Neuron (in vitro differentiated cells): ENCODE measurements at regions not wholly inside any gene's neighbourhood (a gene's known extent, or its start where the extent isn't known, plus 50 kb on each side); places are given as distances from the start of the nearest gene placed in this dataset.

Experiments used
- H2AFZ ChIP-seq: one replicate; pipeline ENCODE4 v1.6.1; 2013; ENCODE audit warnings: low read depth, mild to moderate bottlenecking, inconsistent platforms, low read length, moderate library complexity
- H3K27me3 ChIP-seq: one replicate; pipeline ENCODE4 v1.6.1; 2013; ENCODE audit warnings: low read length; ENCODE audit not compliant: insufficient read depth
- H3K36me3 ChIP-seq: one replicate; pipeline ENCODE4 v1.6.1; 2013; ENCODE audit warnings: low read length; ENCODE audit not compliant: insufficient read depth
- H3K4me1 ChIP-seq: one replicate; pipeline ENCODE4 v1.6.1; 2013; ENCODE audit warnings: low read length; ENCODE audit not compliant: insufficient read depth
- H3K4me3 ChIP-seq: 2 replicates; pipeline ENCODE4 v1.5.1; 2013; ENCODE audit warnings: mild to moderate bottlenecking, low read length, moderate library complexity
- H3K9me3 ChIP-seq: one replicate; pipeline ENCODE4 v1.6.1; 2013; ENCODE audit warnings: low read length

GRCh38 chr2:195382186-195382585 lies 274.8 kb upstream of the SLC39A10 start:
- no peaks in the 10 kb centered on the region for H3K36me3 ChIP-seq

GRCh38 chr2:195370167-195370943 lies 286.7 kb upstream of the SLC39A10 start:
- H2AFZ ChIP-seq = no peak overlapping the region
- H3K9me3 ChIP-seq = no peaks in the 10 kb centered on the region
- no peaks in the 10 kb centered on the region for H3K36me3 ChIP-seq
- H3K4me1 ChIP-seq = no peaks in the 10 kb centered on the region
- no peaks in the 10 kb centered on the region for H3K27me3 ChIP-seq
- H3K4me3 ChIP-seq = no peak overlapping the region

More at GRCh38 chr2:195382186-195382585, 274.8 kb upstream of the SLC39A10 start:
- no peaks in the 10 kb centered on the region for H3K9me3 ChIP-seq
- H2AFZ ChIP-seq = no peak overlapping the region
- H3K4me1 ChIP-seq = no peaks in the 10 kb centered on the region
- H3K4me3 ChIP-seq = no peak overlapping the region
- H3K27me3 ChIP-seq = no peaks in the 10 kb centered on the region

- H3K36me3 ChIP-seq = no peaks in the 10 kb centered on the region
- H3K27me3 ChIP-seq = no peaks in the 10 kb centered on the region
- H3K9me3 ChIP-seq = no peaks in the 10 kb centered on the region
- H3K4me1 ChIP-seq = no peaks in the 10 kb centered on the region
- H2AFZ ChIP-seq = no peak overlapping the region
- no peak overlapping the region for H3K4me3 ChIP-seq
Measured at GRCh38 chr2:195369218-195369587, 287.8 kb upstream of the SLC39A10 start.

GRCh38 chr2:195368249-195369217 lies 288.5 kb upstream of the SLC39A10 start:
- no peak overlapping the region for H2AFZ ChIP-seq
- H3K27me3 ChIP-seq = no peaks in the 10 kb centered on the region
- no peaks in the 10 kb centered on the region for H3K36me3 ChIP-seq
- no peaks in the 10 kb centered on the region for H3K9me3 ChIP-seq
- H3K4me3 ChIP-seq = no peak overlapping the region
- no peaks in the 10 kb centered on the region for H3K4me1 ChIP-seq

GRCh38 chr2:195367809-195368208 lies 289.2 kb upstream of the SLC39A10 start:
- no peaks in the 10 kb centered on the region for H3K4me1 ChIP-seq
- H3K27me3 ChIP-seq = no peaks in the 10 kb centered on the region
- H3K36me3 ChIP-seq = no peaks in the 10 kb centered on the region
- no peak overlapping the region for H2AFZ ChIP-seq
- H3K4me3 ChIP-seq = no peak overlapping the region
- no peaks in the 10 kb centered on the region for H3K9me3 ChIP-seq

GRCh38 chr2:195364015-195364965 lies 292.7 kb upstream of the SLC39A10 start:
- Histone ChIP-seq H2AFZ (no peak overlapping the region), H3K27me3 (no peaks in the 10 kb centered on the region), H3K36me3 (no peaks in the 10 kb centered on the region), H3K4me1 (no peaks in the 10 kb centered on the region), H3K9me3 (no peaks in the 10 kb centered on the region), H3K4me3 (no peak overlapping the region)

GRCh38 chr2:195363496-195363895 lies 293.5 kb upstream of the SLC39A10 start:
- H3K36me3 ChIP-seq = no peaks in the 10 kb centered on the region
- H3K4me1 ChIP-seq = no peaks in the 10 kb centered on the region
- H3K4me3 ChIP-seq = no peak overlapping the region
- no peaks in the 10 kb centered on the region for H3K9me3 ChIP-seq
- H2AFZ ChIP-seq = no peak overlapping the region
- no peaks in the 10 kb centered on the region for H3K27me3 ChIP-seq

- no peaks in the 10 kb centered on the region for H3K36me3 ChIP-seq
- no peaks in the 10 kb centered on the region for H3K4me1 ChIP-seq
- H2AFZ ChIP-seq = no peak overlapping the region
- H3K9me3 ChIP-seq = no peaks in the 10 kb centered on the region
- H3K27me3 ChIP-seq = no peaks in the 10 kb centered on the region
- no peak overlapping the region for H3K4me3 ChIP-seq
Measured at GRCh38 chr2:195360242-195360641, 296.8 kb upstream of the SLC39A10 start.

- H3K4me3 ChIP-seq = no peak overlapping the region
- no peaks in the 10 kb centered on the region for H3K27me3 ChIP-seq
- H3K4me1 ChIP-seq = no peaks in the 10 kb centered on the region
- no peaks in the 10 kb centered on the region for H3K9me3 ChIP-seq
- H3K36me3 ChIP-seq = no peaks in the 10 kb centered on the region
- H2AFZ ChIP-seq = no peak overlapping the region
Measured at GRCh38 chr2:195359043-195359735, 297.8 kb upstream of the SLC39A10 start.

GRCh38 chr2:195356920-195357440 lies 300.0 kb upstream of the SLC39A10 start:
- Histone ChIP-seq H2AFZ (no peak overlapping the region), H3K9me3 (no peaks in the 10 kb centered on the region), H3K4me3 (no peak overlapping the region), H3K36me3 (no peaks in the 10 kb centered on the region), H3K4me1 (no peaks in the 10 kb centered on the region), H3K27me3 (no peaks in the 10 kb centered on the region)

- no peaks in the 10 kb centered on the region for H3K27me3 ChIP-seq
- no peak overlapping the region for H2AFZ ChIP-seq
- no peaks in the 10 kb centered on the region for H3K9me3 ChIP-seq
- H3K4me1 ChIP-seq = no peaks in the 10 kb centered on the region
- H3K36me3 ChIP-seq = no peaks in the 10 kb centered on the region
- no peak overlapping the region for H3K4me3 ChIP-seq
Measured at GRCh38 chr2:195356026-195356425, 301.0 kb upstream of the SLC39A10 start.

- Histone ChIP-seq H3K4me3 (no peak overlapping the region), H3K9me3 (no peaks in the 10 kb centered on the region), H2AFZ (no peak overlapping the region), H3K4me1 (no peaks in the 10 kb centered on the region), H3K27me3 (no peaks in the 10 kb centered on the region), H3K36me3 (no peaks in the 10 kb centered on the region)
Measured at GRCh38 chr2:195352581-195352980, 304.4 kb upstream of the SLC39A10 start.
